Renal cortex interstitium (tissue), 11 donors: ENCODE measurements at regions not wholly inside any gene's neighbourhood (a gene's known extent, or its start where the extent isn't known, plus 50 kb on each side); places are given as distances from the start of the nearest gene placed in this dataset.
"Not testable (repeated sequence)": the region's sequence is repeated elsewhere in the genome, so short reads cannot be mapped to it uniquely, and the experiment has no call there.

Experiments
- DNase-seq, 11 donors: peaks; one replicate each; pipeline ENCODE4 v3.0.0-alpha.2; 2013; ENCODE audit warnings: low read depth in 9 of 11, low spot score in 4 of 11; ENCODE audit errors: extremely low read depth in 1 of 11

- no peak for DNase-seq
These were observed 285.3 kb upstream of the KLF14 start for GRCh38 chr7:131019351-131019750.

- no peak for DNase-seq
These were observed 286.8 kb upstream of the KLF14 start for GRCh38 chr7:131020759-131021261.

- no peak for DNase-seq
These were observed 287.5 kb upstream of the KLF14 start for GRCh38 chr7:131021460-131021859.

- peak in 1 of 11 donors; percentile 40 for DNase-seq
These were observed 287.9 kb upstream of the KLF14 start for GRCh38 chr7:131021902-131022301.

- no peak for DNase-seq
These were observed 292.4 kb upstream of the KLF14 start for GRCh38 chr7:131026297-131027000.

- no peak for DNase-seq
These were observed 293.3 kb upstream of the KLF14 start for GRCh38 chr7:131027287-131027773.

- no peak for DNase-seq
These were observed 294.3 kb upstream of the KLF14 start for GRCh38 chr7:131028295-131028694.

- no peak for DNase-seq
These were observed 295.0 kb upstream of the KLF14 start for GRCh38 chr7:131029002-131029401.

- no peak for DNase-seq
These were observed 296.4 kb upstream of the MKLN1 start for GRCh38 chr7:131031099-131031868.

GRCh38 chr7:131032786-131033185 is 294.9 kb upstream of the MKLN1 start:
- DNase-seq = no peak

GRCh38 chr7:131034166-131034881 is 293.4 kb upstream of the MKLN1 start:
- no peak for DNase-seq

- no peak for DNase-seq
These were observed 292.4 kb upstream of the MKLN1 start for GRCh38 chr7:131035088-131035770.

- no peak for DNase-seq
These were observed 289.5 kb upstream of the MKLN1 start for GRCh38 chr7:131038153-131038552.

GRCh38 chr7:131039355-131039762 is 288.3 kb upstream of the MKLN1 start:
- DNase-seq = no peak

GRCh38 chr7:131039836-131040235 is 287.8 kb upstream of the MKLN1 start:
- no peak for DNase-seq

GRCh38 chr7:131040467-131040932 is 287.2 kb upstream of the MKLN1 start:
- DNase-seq = peak; percentile 25 to 75 (median 50)

GRCh38 chr7:131041012-131041695 is 286.5 kb upstream of the MKLN1 start:
- not testable (repeated sequence) for DNase-seq
